OCI-LY1 (cell line): ENCODE measurements at regions not wholly inside any gene's neighbourhood (a gene's known extent, or its start where the extent isn't known, plus 50 kb on each side); places are given as distances from the start of the nearest gene placed in this dataset.

Experiments used
- H2AFZ ChIP-seq: fragments of 200-600 bp; sonication (generic), shearing (Covaris generic); 2 replicates; pipeline ENCODE4 v1.6.0; 2014; ENCODE audit warnings: antibody characterized with exemption, mild to moderate bottlenecking, low read length
- H3F3A ChIP-seq: fragments of 200-600 bp; sonication (generic), shearing (Covaris generic); 2 replicates; pipeline ENCODE4 v1.6.0; 2014; ENCODE audit warnings: mild to moderate bottlenecking, antibody characterized with exemption, low read length, moderate library complexity; ENCODE audit not compliant: insufficient read depth
- H3K27ac ChIP-seq: fragments of 200-600 bp; sonication (generic); 2 replicates; pipeline ENCODE4 v1.5.1; 2014; ENCODE audit warnings: low read length, mixed run types, mild to moderate bottlenecking, low read depth; ENCODE audit not compliant: poor library complexity, severe bottlenecking
- H3K27me3 ChIP-seq: fragments of 200-600 bp; sonication (generic); 2 replicates; pipeline ENCODE4 v1.6.0; 2014; ENCODE audit warnings: antibody characterized with exemption, mild to moderate bottlenecking, low read length, moderate library complexity; ENCODE audit not compliant: insufficient read depth
- H3K36me3 ChIP-seq: fragments of 200-600 bp; sonication (generic); 2 replicates; pipeline ENCODE4 v1.6.1; 2014; ENCODE audit warnings: mild to moderate bottlenecking, antibody characterized with exemption, low read length, moderate library complexity, mixed read lengths; ENCODE audit not compliant: insufficient read depth
- H3K4me1 ChIP-seq: fragments of 200-600 bp; sonication (generic); 2 replicates; pipeline ENCODE4 v1.5.1; 2014; ENCODE audit warnings: mild to moderate bottlenecking, low read length, moderate library complexity; ENCODE audit not compliant: insufficient read depth, severe bottlenecking
- H3K4me2 ChIP-seq: fragments of 200-600 bp; sonication (generic), shearing (Covaris generic); 2 replicates; pipeline ENCODE4 v1.6.1; 2014; ENCODE audit warnings: low read length
- H3K4me3 ChIP-seq: fragments of 200-600 bp; sonication (generic); 2 replicates; pipeline ENCODE4 v1.5.1; 2014; ENCODE audit warnings: low read length, low read depth, mild to moderate bottlenecking, mixed read lengths; ENCODE audit not compliant: poor library complexity, severe bottlenecking
- H3K79me2 ChIP-seq: fragments of 200-600 bp; shearing (Covaris generic); 2 replicates; pipeline ENCODE4 v1.6.1; 2016; ENCODE audit warnings: mixed run types, low read length, mixed read lengths; ENCODE audit not compliant: insufficient read depth
- H3K9ac ChIP-seq: fragments of 200-600 bp; sonication (generic), shearing (Covaris generic); 2 replicates; pipeline ENCODE4 v1.6.1; 2014; ENCODE audit warnings: mild to moderate bottlenecking, low read length, mixed read lengths
- H3K9me2 ChIP-seq: fragments of 200-600 bp; sonication (generic), shearing (Covaris generic); 2 replicates; pipeline ENCODE4 v1.6.1; 2014; ENCODE audit warnings: low read depth, mild to moderate bottlenecking, low read length, mixed read lengths
- H3K9me3 ChIP-seq: fragments of 200-600 bp; shearing (Covaris generic); 2 replicates; pipeline ENCODE4 v1.6.1; 2014; ENCODE audit warnings: low read length, mixed read lengths
- H4K20me1 ChIP-seq: fragments of 200-600 bp; sonication (generic), shearing (Covaris generic); 2 replicates; pipeline ENCODE4 v1.6.0; 2016; ENCODE audit warnings: mild to moderate bottlenecking, low read length; ENCODE audit not compliant: insufficient read depth
- EZH2 ChIP-seq: fragments of 200-600 bp; sonication (generic), shearing (Covaris generic); IDR thresholded peaks from 2 replicates; pipeline ENCODE4 v1.8.0; 2017; ENCODE audit warnings: borderline replicate concordance, mixed run types, mild to moderate bottlenecking, antibody characterized with exemption, low read length, moderate library complexity, mixed read lengths
- TF ChIP-seq, protein P1 (sequence below): fragments of 200-600 bp; sonication (generic), shearing (Covaris generic); IDR thresholded peaks from 2 replicates; pipeline ENCODE4 v1.5.1; 2017; ENCODE audit warnings: mild to moderate bottlenecking, antibody characterized with exemption, low read length, moderate library complexity, mixed read lengths

DNA sequence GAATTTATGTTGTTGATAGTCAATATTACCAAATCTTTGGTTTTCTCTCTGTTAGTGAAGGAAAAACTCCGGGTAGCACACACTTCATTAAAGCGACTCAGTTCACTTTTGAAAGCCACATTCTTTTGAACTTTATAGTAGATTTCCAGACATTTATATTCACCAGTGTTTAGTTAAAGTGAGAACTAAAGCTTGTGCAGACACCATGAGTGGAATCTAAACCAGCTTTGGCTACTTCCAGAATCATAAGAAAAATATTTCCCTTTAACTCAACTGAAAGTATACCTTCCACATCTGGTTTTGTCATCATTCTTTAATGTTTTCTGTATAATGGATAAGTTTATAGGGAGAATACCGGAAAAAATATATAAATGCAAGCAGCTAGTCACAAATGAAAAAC lies 92.1 kb upstream of the COL21A1 start:
- no peaks in the 10 kb centered on the region for H3K36me3 ChIP-seq
- H3K4me3 ChIP-seq, result no peak overlapping the region
- H2AFZ ChIP-seq, result no peak overlapping the region
- no peaks in the 10 kb centered on the region for H3K9me2 ChIP-seq
- H3K9ac ChIP-seq, result no peak overlapping the region
- TF ChIP-seq EZH2, result no peak
- TF ChIP-seq, protein P1, sequence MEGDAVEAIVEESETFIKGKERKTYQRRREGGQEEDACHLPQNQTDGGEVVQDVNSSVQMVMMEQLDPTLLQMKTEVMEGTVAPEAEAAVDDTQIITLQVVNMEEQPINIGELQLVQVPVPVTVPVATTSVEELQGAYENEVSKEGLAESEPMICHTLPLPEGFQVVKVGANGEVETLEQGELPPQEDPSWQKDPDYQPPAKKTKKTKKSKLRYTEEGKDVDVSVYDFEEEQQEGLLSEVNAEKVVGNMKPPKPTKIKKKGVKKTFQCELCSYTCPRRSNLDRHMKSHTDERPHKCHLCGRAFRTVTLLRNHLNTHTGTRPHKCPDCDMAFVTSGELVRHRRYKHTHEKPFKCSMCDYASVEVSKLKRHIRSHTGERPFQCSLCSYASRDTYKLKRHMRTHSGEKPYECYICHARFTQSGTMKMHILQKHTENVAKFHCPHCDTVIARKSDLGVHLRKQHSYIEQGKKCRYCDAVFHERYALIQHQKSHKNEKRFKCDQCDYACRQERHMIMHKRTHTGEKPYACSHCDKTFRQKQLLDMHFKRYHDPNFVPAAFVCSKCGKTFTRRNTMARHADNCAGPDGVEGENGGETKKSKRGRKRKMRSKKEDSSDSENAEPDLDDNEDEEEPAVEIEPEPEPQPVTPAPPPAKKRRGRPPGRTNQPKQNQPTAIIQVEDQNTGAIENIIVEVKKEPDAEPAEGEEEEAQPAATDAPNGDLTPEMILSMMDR, result no peak
- H3K27me3 ChIP-seq, result no peaks in the 10 kb centered on the region
- no peaks in the 10 kb centered on the region for H4K20me1 ChIP-seq
- no peaks in the 10 kb centered on the region for H3K9me3 ChIP-seq
- H3K27ac ChIP-seq, result no peak overlapping the region
- H3K4me2 ChIP-seq, result no peak overlapping the region
- H3F3A ChIP-seq, result no peaks in the 10 kb centered on the region
- no peaks in the 10 kb centered on the region for H3K79me2 ChIP-seq
- no peaks in the 10 kb centered on the region for H3K4me1 ChIP-seq

DNA sequence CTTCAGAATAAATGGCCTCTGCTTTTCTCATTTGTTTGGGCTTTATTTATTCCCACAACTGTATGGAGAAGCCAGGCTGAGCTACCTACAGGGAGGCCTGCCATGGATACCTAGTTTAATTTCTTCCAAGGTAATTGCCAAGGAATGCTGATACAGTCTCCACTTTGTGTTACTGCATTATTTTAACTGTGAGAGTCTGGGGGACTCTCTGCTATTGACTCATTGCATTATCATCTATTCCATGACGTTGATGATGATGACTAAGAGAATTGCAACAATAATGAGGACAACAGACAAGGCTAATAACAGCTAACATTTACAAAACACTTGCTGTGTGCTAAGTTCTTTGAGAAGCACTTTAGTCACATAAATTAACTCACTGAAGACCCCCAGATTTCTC lies 88.3 kb upstream of the COL21A1 start:
- H3K79me2 ChIP-seq, result no peaks in the 10 kb centered on the region
- H4K20me1 ChIP-seq, result no peaks in the 10 kb centered on the region
- no peaks in the 10 kb centered on the region for H3K9me3 ChIP-seq
- no peak overlapping the region for H2AFZ ChIP-seq
- no peak overlapping the region for H3K4me2 ChIP-seq
- H3K36me3 ChIP-seq, result no peaks in the 10 kb centered on the region
- TF ChIP-seq, protein P1, result no peak
- no peak for TF ChIP-seq EZH2
- H3F3A ChIP-seq, result no peaks in the 10 kb centered on the region
- H3K9me2 ChIP-seq, result no peaks in the 10 kb centered on the region
- no peak overlapping the region for H3K9ac ChIP-seq
- H3K4me1 ChIP-seq, result no peaks in the 10 kb centered on the region
- H3K4me3 ChIP-seq, result no peak overlapping the region
- no peaks in the 10 kb centered on the region for H3K27me3 ChIP-seq
- no peak overlapping the region for H3K27ac ChIP-seq

DNA sequence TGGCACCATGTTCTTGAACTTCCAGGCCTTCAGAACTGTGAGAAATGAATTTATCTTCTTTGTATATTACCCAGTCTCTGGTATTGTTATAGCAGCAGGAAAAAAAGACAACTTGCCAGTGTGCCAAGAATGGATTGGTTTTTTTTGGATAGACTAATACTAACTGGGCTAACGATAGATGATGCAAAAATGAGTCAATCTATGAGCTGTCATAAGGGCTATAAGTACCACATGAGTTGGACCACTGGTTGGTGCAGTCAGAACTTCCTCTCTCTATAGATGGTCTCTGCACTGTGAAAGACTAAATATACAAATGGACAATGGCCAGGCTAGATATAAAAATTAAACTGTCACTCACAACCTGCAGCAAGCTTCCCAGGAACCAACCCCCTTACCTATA lies 87.6 kb upstream of the COL21A1 start:
- Histone ChIP-seq H4K20me1 (no peaks in the 10 kb centered on the region), H3K9ac (no peak overlapping the region), H3K9me3 (no peaks in the 10 kb centered on the region), H3F3A (no peaks in the 10 kb centered on the region), H3K4me2 (no peak overlapping the region), H3K4me1 (no peaks in the 10 kb centered on the region), H3K9me2 (no peaks in the 10 kb centered on the region), H3K27ac (no peak overlapping the region), H2AFZ (no peak overlapping the region), H3K36me3 (no peaks in the 10 kb centered on the region), H3K79me2 (no peaks in the 10 kb centered on the region), H3K27me3 (no peaks in the 10 kb centered on the region), H3K4me3 (no peak overlapping the region)
- TF ChIP-seq, protein P1, result no peak
- TF ChIP-seq EZH2, result no peak
